C4-2B (cell line): ENCODE measurements at regions not wholly inside any gene's neighbourhood (a gene's known extent, or its start where the extent isn't known, plus 50 kb on each side); places are given as distances from the start of the nearest gene placed in this dataset.

Source experiments
- CTCF ChIP-seq: fragments of 450-650 bp; conservative IDR thresholded peaks from 2 replicates; pipeline ENCODE4 v1.5.1; 2017; ENCODE audit warnings: mild to moderate bottlenecking
- ZFX ChIP-seq: fragments of 450-650 bp; IDR thresholded peaks from 2 replicates; pipeline ENCODE4 v1.6.1; 2017

GRCh38 chr9:103514767-103515166 is 519.6 kb downstream of the CYLC2 start:
- no peak for TF ChIP-seq CTCF
- TF ChIP-seq ZFX: no peak
